ENCODE measurements at regions not wholly inside any gene's neighbourhood (a gene's known extent, or its start where the extent isn't known, plus 50 kb on each side); places are given as distances from the start of the nearest gene placed in this dataset.

DNA sequence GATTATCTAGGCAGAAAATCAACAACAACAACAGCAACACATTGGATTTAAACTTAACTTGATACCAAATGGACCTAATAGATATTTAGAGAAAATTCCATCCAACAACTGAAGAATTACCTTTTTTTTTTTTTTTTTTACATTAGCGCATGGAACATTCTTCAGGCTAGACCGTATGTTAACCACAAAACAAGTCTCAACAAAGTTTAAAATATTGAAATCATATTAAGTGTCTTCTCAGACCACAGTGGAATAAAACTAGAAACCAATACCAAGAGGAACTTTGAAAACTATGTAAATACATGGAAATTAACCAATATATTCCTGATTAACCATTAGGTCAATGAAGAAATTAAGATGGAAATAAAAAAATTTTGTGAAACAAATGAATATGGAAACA lies 315.8 kb downstream of the CSNK1G3 start:
- no peaks in the 10 kb centered on the region for H3K9me3 ChIP-seq
- H3K27me3 ChIP-seq: no peaks in the 10 kb centered on the region
- H3K27ac ChIP-seq: no peak overlapping the region
- H3K4me1 ChIP-seq: no peaks in the 10 kb centered on the region
- H3K36me3 ChIP-seq: no peaks in the 10 kb centered on the region
- DNase-seq: no peak
- TF ChIP-seq, protein P1, sequence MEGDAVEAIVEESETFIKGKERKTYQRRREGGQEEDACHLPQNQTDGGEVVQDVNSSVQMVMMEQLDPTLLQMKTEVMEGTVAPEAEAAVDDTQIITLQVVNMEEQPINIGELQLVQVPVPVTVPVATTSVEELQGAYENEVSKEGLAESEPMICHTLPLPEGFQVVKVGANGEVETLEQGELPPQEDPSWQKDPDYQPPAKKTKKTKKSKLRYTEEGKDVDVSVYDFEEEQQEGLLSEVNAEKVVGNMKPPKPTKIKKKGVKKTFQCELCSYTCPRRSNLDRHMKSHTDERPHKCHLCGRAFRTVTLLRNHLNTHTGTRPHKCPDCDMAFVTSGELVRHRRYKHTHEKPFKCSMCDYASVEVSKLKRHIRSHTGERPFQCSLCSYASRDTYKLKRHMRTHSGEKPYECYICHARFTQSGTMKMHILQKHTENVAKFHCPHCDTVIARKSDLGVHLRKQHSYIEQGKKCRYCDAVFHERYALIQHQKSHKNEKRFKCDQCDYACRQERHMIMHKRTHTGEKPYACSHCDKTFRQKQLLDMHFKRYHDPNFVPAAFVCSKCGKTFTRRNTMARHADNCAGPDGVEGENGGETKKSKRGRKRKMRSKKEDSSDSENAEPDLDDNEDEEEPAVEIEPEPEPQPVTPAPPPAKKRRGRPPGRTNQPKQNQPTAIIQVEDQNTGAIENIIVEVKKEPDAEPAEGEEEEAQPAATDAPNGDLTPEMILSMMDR (IDR thresholded peaks at IDR 0.05): no peak
- TF ChIP-seq POLR2A (IDR thresholded peaks at IDR 0.05): no peak
- no peak overlapping the region for H3K4me3 ChIP-seq

DNA sequence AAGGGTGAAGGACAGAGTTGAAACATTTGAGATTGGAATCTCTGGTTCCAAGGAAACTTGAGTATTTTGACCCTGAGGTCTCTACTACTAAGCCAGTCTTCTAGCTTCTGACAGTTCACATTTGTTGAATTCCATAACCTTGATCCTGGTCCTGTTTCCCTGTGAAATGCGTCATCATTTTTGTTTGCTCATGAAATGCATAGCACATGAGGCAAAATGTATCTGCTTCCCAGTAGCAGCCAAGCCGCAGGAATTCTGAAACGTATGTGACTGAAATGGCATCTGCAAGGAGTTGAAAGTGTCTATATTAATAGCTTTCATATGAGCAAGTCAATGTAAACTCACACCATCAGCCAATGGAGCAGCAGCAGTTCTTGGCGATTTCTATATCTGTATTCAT lies 307.9 kb downstream of the CSNK1G3 start:
- Histone ChIP-seq H3K27ac (no peak overlapping the region), H3K9me3 (no peaks in the 10 kb centered on the region), H3K36me3 (no peaks in the 10 kb centered on the region), H3K4me1 (no peaks in the 10 kb centered on the region), H3K27me3 (no peaks in the 10 kb centered on the region), H3K4me3 (no peak overlapping the region)
- DNase-seq: no peak
- TF ChIP-seq POLR2A (IDR thresholded peaks at IDR 0.05): no peak
- TF ChIP-seq, protein P1 (IDR thresholded peaks at IDR 0.05): no peak

DNA sequence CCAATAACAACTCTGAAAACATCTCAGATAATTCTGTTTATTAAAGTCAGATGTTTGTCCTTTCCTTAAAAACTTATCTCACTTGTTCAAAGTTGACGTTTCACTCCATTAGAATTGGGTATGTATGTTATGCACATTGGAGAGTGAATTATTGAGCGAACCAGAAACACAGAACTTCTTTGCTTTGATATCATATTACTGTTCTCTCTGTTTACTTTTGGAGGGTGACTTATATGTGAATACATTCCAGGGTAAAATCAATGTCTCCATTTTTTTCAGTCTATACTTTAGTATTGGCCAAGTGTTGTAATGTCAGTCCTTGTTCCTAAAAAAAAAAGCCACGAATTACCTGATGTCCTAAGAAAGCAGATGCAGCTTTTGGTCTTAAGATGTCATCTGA lies 307.4 kb downstream of the CSNK1G3 start:
- no peak for TF ChIP-seq POLR2A (IDR thresholded peaks at IDR 0.05)
- TF ChIP-seq, protein P1 (IDR thresholded peaks at IDR 0.05): no peak
- Histone ChIP-seq H3K9me3 (no peaks in the 10 kb centered on the region), H3K36me3 (no peaks in the 10 kb centered on the region), H3K27me3 (no peaks in the 10 kb centered on the region), H3K4me3 (no peak overlapping the region), H3K4me1 (no peaks in the 10 kb centered on the region), H3K27ac (no peak overlapping the region)
- no peak for DNase-seq

DNA sequence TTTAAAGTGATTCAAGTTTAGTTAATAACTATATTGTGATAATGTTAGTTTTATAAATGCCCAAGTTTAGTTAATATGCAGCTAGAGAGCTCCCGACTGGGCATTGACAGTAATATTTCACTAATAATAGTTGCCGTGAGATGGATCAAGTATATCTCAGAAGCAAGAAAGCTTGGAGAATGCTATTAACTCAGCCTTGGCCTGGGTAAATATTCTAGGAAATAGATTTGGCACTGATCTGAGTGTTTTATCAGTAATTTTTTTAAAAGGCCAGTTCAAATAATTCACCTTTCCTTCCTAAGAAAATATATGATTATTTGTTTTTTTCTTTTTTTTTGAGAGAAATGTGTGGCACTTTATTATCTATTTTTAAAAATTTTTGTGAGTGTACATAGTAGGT lies 305.3 kb downstream of the CSNK1G3 start:
- TF ChIP-seq, protein P1 (IDR thresholded peaks at IDR 0.05): no peak
- no peak for TF ChIP-seq POLR2A (IDR thresholded peaks at IDR 0.05)
- H3K27me3 ChIP-seq: no peaks in the 10 kb centered on the region
- H3K36me3 ChIP-seq: no peaks in the 10 kb centered on the region
- no peaks in the 10 kb centered on the region for H3K4me1 ChIP-seq
- no peak for DNase-seq
- H3K4me3 ChIP-seq: no peak overlapping the region
- no peaks in the 10 kb centered on the region for H3K9me3 ChIP-seq
- no peak overlapping the region for H3K27ac ChIP-seq

DNA sequence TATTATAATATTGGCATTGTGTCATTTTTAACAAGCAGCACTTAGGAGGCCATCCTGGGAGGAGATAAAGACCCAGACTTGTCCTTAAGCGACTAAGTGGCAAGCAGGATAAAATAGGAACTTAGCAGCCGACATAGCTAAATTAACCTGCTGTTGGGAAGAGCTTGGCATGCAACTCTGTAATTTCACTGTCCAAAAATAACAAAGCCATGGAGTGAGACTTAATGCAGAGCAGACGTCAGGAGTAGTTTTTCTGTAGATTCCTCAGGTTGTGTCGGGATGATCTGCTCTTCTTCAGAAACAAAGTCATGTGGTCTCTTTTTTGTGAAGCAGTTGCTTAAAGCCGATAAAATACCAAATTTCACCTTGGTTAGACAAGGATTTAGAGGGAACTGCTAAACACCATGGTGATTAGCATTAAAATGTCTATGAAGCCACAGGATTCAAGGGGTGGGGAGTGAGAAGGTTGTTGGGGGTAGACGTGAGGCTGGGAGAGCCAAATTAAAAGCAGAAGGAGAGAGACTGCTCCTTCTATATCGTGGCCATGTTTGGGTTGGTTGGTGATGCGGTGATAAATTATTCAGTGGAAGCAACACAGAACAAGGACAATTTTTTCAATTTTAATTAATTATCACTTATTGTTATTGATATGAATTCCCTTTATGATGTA lies 303.0 kb downstream of the CSNK1G3 start:
- no peaks in the 10 kb centered on the region for H3K9me3 ChIP-seq
- no peak for DNase-seq
- H3K36me3 ChIP-seq: no peaks in the 10 kb centered on the region
- no peaks in the 10 kb centered on the region for H3K27me3 ChIP-seq
- TF ChIP-seq POLR2A (IDR thresholded peaks at IDR 0.05): no peak
- TF ChIP-seq, protein P1 (IDR thresholded peaks at IDR 0.05): no peak
- peaks cover 0 to 6% (median 0%) of the 10 kb centered on the region in 4 donors for H3K4me1 ChIP-seq
- no peak overlapping the region for H3K27ac ChIP-seq
- H3K4me3 ChIP-seq: no peak overlapping the region
